ENCODE measurements at regions not wholly inside any gene's neighbourhood (a gene's known extent, or its start where the extent isn't known, plus 50 kb on each side); places are given as distances from the start of the nearest gene placed in this dataset.

DNA sequence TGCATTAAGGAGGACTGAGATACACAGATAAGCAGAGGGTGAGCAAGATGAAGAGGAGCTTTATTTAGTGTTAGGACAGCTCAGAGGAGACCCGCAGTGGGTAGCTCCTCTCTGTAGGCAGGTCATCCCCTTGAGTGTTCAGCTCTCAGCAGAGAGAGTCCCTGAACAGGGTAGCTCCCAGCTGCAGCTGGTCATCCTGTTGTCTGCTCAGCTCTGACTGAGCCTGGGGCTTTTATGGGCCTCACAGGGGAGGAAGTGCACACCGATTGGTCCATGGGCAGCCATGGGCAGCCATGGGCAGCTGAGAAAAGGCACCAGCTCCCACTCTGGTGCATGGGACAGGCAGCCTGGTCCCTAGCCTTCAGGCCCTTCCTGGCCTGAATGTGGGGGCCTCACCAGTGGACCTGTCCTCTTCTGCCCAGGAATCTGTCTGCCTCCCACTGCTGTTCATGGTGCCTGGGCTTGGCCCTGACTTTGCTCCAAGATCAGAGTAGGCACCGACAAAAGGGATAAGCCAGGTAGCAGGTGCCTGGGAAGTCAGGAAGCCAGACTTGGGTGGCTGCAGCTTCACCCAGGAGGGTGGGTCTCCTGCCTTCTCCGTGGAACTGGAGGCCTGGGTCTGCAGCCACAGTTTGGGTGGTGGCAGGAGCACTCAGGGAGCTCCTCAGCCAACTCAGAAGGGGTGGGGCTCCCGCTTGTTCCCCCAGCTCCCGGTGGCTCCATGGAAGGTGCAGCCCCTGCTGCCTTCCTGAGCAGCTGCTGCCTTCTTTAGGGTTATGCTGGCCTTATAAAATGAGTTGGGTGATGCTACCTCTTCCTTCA is 54.7 kb downstream of the MYEOV start:
- H3K27me3 ChIP-seq (ENCODE audit: insufficient read depth, low read length): no peaks in the 10 kb centered on the region
- H3K4me3 ChIP-seq (ENCODE audit: low read depth, low read length): no peak overlapping the region
- H3K79me2 ChIP-seq (ENCODE audit: control insufficient read depth, insufficient read depth, low read length, unreplicated experiment): no peaks in the 10 kb centered on the region
- H3K36me3 ChIP-seq (ENCODE audit: insufficient read depth, low read length): no peaks in the 10 kb centered on the region
- H2AFZ ChIP-seq (ENCODE audit: low read length, unreplicated experiment): no peak overlapping the region
- H3K27ac ChIP-seq (ENCODE audit: low read depth, low read length): no peak overlapping the region
- peaks cover 35% of the 10 kb centered on the region for H3K4me1 ChIP-seq (ENCODE audit: control insufficient read depth, insufficient read depth, low read length, unreplicated experiment)

DNA sequence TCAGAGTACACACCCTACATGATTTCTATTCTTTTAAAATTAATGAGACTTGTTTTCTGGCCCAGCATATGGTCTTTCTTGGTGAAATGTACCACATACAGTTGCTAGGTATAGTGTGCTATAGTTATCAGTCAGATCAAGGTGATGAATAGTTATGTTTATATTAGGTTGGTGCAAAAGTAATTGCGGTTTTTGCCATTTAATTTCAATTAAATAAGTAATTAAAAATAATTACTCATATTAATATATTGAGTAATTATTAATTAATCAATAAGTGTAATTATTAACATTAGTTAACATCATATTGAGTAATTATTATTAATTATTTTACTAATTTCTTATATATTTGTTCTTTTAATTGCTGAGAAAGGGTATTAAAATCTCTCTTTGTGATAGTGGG is 56.1 kb downstream of the MYEOV start:
- 0 out of 2 replicates have a peak overlapping the region, but pooled peaks have one; percentile 5 for H3K27ac ChIP-seq (ENCODE audit: low read depth, low read length)
- no peaks in the 10 kb centered on the region for H3K27me3 ChIP-seq (ENCODE audit: insufficient read depth, low read length)
- H2AFZ ChIP-seq (ENCODE audit: low read length, unreplicated experiment): peak overlapping the region; percentile 21
- no peaks in the 10 kb centered on the region for H3K36me3 ChIP-seq (ENCODE audit: insufficient read depth, low read length)
- H3K4me1 ChIP-seq (ENCODE audit: control insufficient read depth, insufficient read depth, low read length, unreplicated experiment): peaks cover 37% of the 10 kb centered on the region
- no peak overlapping the region for H3K4me3 ChIP-seq (ENCODE audit: low read depth, low read length)
- H3K79me2 ChIP-seq (ENCODE audit: control insufficient read depth, insufficient read depth, low read length, unreplicated experiment): no peaks in the 10 kb centered on the region

DNA sequence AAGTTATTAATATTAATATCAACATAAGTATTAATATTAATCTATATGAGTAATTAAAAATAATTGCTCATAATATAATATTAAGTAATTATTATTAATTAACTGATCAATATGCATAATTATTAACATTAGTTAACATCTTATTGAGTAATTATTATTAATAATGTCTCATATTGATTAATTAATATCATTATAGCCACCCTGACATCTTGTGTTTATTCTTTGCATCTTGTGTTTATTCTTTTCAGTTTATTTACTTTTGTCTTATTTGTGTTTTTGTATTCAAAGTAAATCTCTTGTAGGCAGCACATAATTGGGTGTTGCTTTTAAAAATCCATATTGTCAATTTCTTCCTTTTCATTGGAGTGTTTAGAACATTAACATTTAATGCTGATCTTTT is 56.6 kb downstream of the MYEOV start:
- no peak overlapping the region for H2AFZ ChIP-seq (ENCODE audit: low read length, unreplicated experiment)
- H3K27me3 ChIP-seq (ENCODE audit: insufficient read depth, low read length): no peaks in the 10 kb centered on the region
- H3K27ac ChIP-seq (ENCODE audit: low read depth, low read length): peak overlapping the region; percentile 92

DNA sequence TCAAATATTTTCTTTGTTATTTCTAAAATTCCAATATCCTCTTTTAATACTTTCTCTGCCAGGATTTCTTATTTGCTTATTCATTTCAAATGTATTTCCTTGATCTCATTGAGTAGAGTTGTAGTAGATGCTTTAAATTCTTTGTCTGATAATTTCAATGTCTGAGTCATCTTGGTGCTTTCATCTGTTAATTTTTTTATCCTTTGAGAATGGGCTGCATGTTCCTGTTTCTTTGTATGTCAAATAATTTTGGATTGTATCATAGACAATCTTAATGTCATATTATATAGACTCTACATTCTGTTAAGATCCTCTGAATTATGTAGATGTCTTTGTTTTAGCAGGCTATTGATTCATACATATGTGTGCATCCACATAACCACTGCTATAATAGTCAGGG is 57.5 kb downstream of the MYEOV start:
- Histone ChIP-seq H3K79me2 (ENCODE audit: control insufficient read depth, insufficient read depth, low read length, unreplicated experiment) (no peaks in the 10 kb centered on the region), H3K27me3 (ENCODE audit: insufficient read depth, low read length) (no peaks in the 10 kb centered on the region), H3K36me3 (ENCODE audit: insufficient read depth, low read length) (no peaks in the 10 kb centered on the region), H2AFZ (ENCODE audit: low read length, unreplicated experiment) (peak overlapping the region; percentile 15), H3K4me1 (ENCODE audit: control insufficient read depth, insufficient read depth, low read length, unreplicated experiment) (peaks cover 40% of the 10 kb centered on the region), H3K27ac (ENCODE audit: low read depth, low read length) (peak overlapping the region; percentile 92), H3K4me3 (ENCODE audit: low read depth, low read length) (0 out of 2 replicates have a peak overlapping the region, but pooled peaks have one; percentile 8)

More for the DNA sequence above, 56.6 kb downstream of the MYEOV start:
- Histone ChIP-seq H3K4me3 (ENCODE audit: low read depth, low read length) (no peak overlapping the region), H3K79me2 (ENCODE audit: control insufficient read depth, insufficient read depth, low read length, unreplicated experiment) (no peaks in the 10 kb centered on the region), H3K4me1 (ENCODE audit: control insufficient read depth, insufficient read depth, low read length, unreplicated experiment) (peaks cover 37% of the 10 kb centered on the region), H3K36me3 (ENCODE audit: insufficient read depth, low read length) (no peaks in the 10 kb centered on the region)

DNA sequence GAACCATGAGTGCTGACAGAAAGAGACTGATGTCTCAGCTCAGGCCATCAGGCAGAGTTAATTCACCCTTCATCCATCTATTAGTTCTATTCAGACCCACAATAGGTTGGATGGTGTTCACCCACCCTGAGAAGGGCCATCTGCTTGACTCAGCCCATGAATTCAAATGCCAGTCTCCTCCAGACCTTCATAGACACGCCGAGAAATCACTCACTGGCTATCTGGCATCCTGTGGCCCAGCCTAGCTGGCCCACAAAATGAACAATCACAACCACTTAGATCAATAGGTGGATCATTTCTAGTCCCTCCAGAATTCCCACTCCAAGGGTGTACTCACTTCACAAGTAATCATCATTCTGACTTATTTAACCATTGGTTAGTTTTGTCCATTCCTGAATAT is 58.2 kb downstream of the MYEOV start:
- H3K4me3 ChIP-seq (ENCODE audit: low read depth, low read length): no peak overlapping the region
- no peak overlapping the region for H2AFZ ChIP-seq (ENCODE audit: low read length, unreplicated experiment)
- no peaks in the 10 kb centered on the region for H3K36me3 ChIP-seq (ENCODE audit: insufficient read depth, low read length)
- H3K4me1 ChIP-seq (ENCODE audit: control insufficient read depth, insufficient read depth, low read length, unreplicated experiment): peaks cover 47% of the 10 kb centered on the region
- H3K27me3 ChIP-seq (ENCODE audit: insufficient read depth, low read length): no peaks in the 10 kb centered on the region
- peak overlapping the region; percentile 92 for H3K27ac ChIP-seq (ENCODE audit: low read depth, low read length)
- no peaks in the 10 kb centered on the region for H3K79me2 ChIP-seq (ENCODE audit: control insufficient read depth, insufficient read depth, low read length, unreplicated experiment)

DNA sequence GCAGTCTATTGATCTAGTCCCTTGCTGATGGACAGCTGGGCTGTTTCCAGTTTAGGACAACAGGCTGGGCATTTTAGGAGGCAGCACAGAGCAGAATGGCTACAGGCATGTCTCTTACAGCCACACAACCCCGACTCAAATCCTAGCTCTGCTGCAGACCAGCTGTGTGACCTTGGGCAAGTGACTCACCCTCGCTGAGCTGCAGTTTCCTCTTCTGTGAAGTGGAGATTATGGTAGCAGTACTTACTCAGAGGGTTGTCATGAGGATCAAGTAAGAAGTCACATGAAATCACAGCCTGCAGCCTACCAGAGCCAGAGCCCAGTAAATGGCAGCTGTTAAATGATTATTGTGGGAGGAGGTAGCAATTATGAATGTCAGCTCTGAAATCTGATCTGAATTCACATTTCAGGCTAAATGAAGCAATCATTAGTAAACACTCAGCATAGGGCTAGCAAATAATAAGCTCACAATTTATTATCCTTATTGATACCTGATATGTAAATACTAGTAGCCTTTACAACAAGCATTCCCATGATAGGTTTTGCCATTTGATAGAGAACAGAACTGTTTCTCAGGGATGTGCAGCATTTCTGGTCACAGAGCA is 58.9 kb downstream of the MYEOV start:
- Histone ChIP-seq H3K36me3 (ENCODE audit: insufficient read depth, low read length) (no peaks in the 10 kb centered on the region), H3K4me3 (ENCODE audit: low read depth, low read length) (no peak overlapping the region), H3K79me2 (ENCODE audit: control insufficient read depth, insufficient read depth, low read length, unreplicated experiment) (no peaks in the 10 kb centered on the region), H3K4me1 (ENCODE audit: control insufficient read depth, insufficient read depth, low read length, unreplicated experiment) (peaks cover 53% of the 10 kb centered on the region), H3K27me3 (ENCODE audit: insufficient read depth, low read length) (no peaks in the 10 kb centered on the region), H3K27ac (ENCODE audit: low read depth, low read length) (peak overlapping the region; percentile 92), H2AFZ (ENCODE audit: low read length, unreplicated experiment) (no peak overlapping the region)

DNA sequence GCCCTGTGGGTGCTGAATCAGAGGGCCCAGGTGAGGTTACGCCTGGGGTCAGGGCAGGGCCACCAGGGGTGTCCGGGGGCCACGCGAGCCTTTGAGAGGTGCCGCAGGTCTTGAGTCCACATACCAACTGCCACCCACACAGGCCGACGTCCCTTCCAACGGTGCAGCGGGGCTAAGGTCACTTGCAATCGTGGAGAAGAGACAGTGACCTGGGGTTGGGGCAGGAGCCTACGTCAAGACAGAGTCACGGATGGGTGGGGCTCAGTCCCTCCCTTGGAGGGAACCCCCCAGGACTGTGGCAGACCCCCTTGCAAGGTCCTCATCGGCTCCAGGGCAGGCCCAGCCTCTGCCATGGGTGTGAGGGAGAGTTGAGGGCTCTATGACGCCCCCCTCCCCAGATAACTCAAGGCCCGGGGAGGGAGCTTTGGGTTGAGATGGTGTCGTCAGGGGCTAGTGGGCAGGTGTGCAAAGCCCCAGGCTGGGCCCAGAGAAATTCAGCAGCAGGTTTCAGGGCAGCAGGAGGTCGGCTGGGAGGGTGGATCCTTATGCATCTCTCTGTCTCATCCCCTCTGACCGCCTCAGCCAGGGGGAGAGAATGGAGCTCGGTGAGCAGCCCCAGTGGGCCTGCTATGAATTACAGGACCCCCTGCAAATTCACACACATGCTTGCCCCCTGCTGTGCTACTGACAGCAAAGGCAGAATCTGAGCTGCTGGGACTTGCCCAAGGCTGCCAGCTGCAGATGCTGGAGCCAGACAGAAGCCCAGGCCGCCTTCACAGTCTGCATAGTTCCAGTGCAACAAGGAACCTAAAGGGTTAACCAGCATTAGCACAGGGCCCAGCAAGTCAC is 60.0 kb downstream of the MYEOV start:
- Histone ChIP-seq H3K79me2 (ENCODE audit: control insufficient read depth, insufficient read depth, low read length, unreplicated experiment) (no peaks in the 10 kb centered on the region), H3K27ac (ENCODE audit: low read depth, low read length) (peak overlapping the region; percentile 92), H3K27me3 (ENCODE audit: insufficient read depth, low read length) (no peaks in the 10 kb centered on the region), H3K36me3 (ENCODE audit: insufficient read depth, low read length) (no peaks in the 10 kb centered on the region), H3K4me3 (ENCODE audit: low read depth, low read length) (no peak overlapping the region), H2AFZ (ENCODE audit: low read length, unreplicated experiment) (no peak overlapping the region), H3K4me1 (ENCODE audit: control insufficient read depth, insufficient read depth, low read length, unreplicated experiment) (peaks cover 53% of the 10 kb centered on the region)

DNA sequence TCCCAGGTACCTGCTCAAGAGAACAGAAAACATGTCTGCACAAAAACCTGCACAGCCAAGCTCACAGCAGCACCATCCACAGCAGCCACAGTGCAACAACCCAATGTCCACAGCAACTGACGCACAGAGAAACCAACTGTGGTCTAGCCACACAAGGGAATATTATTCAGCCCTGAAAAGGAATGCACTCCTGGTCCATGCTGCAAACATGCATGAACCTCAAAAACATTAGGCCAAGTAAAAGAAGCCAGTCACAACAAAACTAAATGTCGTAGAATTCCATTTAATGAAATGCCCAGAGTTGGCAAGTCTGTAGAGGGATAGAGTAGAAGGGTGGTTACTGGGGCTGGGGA is 60.6 kb downstream of the MYEOV start:
- H3K4me1 ChIP-seq (ENCODE audit: control insufficient read depth, insufficient read depth, low read length, unreplicated experiment): peaks cover 53% of the 10 kb centered on the region
- no peak overlapping the region for H3K4me3 ChIP-seq (ENCODE audit: low read depth, low read length)
- no peaks in the 10 kb centered on the region for H3K27me3 ChIP-seq (ENCODE audit: insufficient read depth, low read length)
- no peaks in the 10 kb centered on the region for H3K79me2 ChIP-seq (ENCODE audit: control insufficient read depth, insufficient read depth, low read length, unreplicated experiment)
- no peaks in the 10 kb centered on the region for H3K36me3 ChIP-seq (ENCODE audit: insufficient read depth, low read length)
- no peak overlapping the region for H2AFZ ChIP-seq (ENCODE audit: low read length, unreplicated experiment)
- no peak overlapping the region for H3K27ac ChIP-seq (ENCODE audit: low read depth, low read length)

DNA sequence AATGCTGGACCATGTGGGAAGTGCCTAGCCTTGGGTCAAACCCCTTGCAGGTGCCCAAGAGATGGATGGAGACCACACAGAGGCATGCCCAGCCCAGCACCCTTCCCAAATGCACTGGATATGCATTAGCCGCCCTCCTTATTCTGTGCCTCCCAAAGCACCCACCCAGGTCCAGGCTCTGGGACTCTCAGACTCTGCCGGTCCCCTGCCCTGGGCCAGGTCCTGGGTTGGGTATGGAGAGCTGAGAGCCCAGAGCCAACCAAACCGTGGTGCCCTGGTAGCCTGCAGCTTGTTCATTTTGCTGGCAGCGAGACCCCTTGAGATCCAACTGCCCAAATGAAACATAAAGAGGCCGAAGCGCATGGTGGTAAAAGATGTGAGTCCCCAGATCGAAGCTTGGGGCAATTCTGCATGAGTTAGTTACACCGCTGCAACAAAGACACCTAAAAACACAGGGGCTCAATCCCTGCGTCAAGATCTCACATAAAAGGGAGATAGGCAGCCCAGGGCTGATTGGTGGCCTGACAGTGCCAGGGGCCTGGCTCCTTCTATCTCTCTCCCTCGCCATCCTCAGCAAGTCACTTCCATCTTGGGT is 61.5 kb downstream of the MYEOV start:
- no peak overlapping the region for H3K27ac ChIP-seq (ENCODE audit: low read depth, low read length)
- no peaks in the 10 kb centered on the region for H3K27me3 ChIP-seq (ENCODE audit: insufficient read depth, low read length)
- no peak overlapping the region for H2AFZ ChIP-seq (ENCODE audit: low read length, unreplicated experiment)
- no peak overlapping the region for H3K4me3 ChIP-seq (ENCODE audit: low read depth, low read length)
- H3K36me3 ChIP-seq (ENCODE audit: insufficient read depth, low read length): peaks cover 3% of the 10 kb centered on the region; the same call in 1 of the 2 replicates
- H3K4me1 ChIP-seq (ENCODE audit: control insufficient read depth, insufficient read depth, low read length, unreplicated experiment): peaks cover 55% of the 10 kb centered on the region
- no peaks in the 10 kb centered on the region for H3K79me2 ChIP-seq (ENCODE audit: control insufficient read depth, insufficient read depth, low read length, unreplicated experiment)

DNA sequence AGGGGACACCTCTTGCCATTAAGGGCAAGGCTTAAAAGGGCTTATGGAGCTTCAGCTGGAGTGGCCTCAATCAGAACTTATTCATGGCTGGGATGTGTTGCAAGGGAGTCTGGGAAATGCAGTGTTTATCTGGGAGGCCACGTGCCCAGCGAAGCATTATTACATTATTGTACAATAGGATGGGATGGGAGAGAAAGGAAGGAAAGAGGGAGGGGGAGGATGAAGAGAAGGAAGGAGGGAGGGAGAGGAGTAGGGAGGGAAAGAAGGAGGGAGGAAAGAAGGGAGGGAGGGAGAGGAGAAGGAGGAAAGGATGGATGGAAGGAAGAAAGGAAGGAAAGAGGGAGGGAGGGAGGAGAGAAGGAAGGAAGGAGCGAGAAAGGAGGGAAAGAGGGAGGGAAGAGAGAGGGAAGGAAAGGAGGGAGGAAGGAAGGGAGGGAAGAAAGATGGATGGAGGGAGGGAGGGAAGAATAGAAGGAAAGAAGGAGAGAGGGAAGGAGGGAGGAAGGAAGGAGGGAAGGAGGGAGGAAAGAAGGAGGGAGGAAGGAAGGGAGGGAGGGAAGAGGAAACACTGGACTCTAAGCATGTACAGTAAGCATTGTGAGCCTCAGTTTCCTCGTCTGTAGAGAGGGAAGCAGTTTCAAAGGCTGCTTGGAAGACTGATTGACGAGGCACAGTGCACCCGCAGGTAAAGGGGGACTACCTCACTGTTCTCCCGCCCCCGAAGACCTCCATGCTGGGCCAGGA is 62.2 kb downstream of the MYEOV start:
- Histone ChIP-seq H3K4me1 (ENCODE audit: control insufficient read depth, insufficient read depth, low read length, unreplicated experiment) (peaks cover 56% of the 10 kb centered on the region), H3K36me3 (ENCODE audit: insufficient read depth, low read length) (peaks cover 3% of the 10 kb centered on the region; the same call in 1 of the 2 replicates), H3K79me2 (ENCODE audit: control insufficient read depth, insufficient read depth, low read length, unreplicated experiment) (no peaks in the 10 kb centered on the region)

More for the DNA sequence above, 62.2 kb downstream of the MYEOV start:
- Histone ChIP-seq H3K4me3 (ENCODE audit: low read depth, low read length) (no peak overlapping the region), H2AFZ (ENCODE audit: low read length, unreplicated experiment) (no peak overlapping the region), H3K27me3 (ENCODE audit: insufficient read depth, low read length) (no peaks in the 10 kb centered on the region), H3K27ac (ENCODE audit: low read depth, low read length) (peak overlapping the region; percentile 13; the same call in 1 of the 2 replicates)

Measured in ACC112 (cell line).